ENCODE measurements at regions not wholly inside any gene's neighbourhood (a gene's known extent, or its start where the extent isn't known, plus 50 kb on each side); places are given as distances from the start of the nearest gene placed in this dataset.

DNA sequence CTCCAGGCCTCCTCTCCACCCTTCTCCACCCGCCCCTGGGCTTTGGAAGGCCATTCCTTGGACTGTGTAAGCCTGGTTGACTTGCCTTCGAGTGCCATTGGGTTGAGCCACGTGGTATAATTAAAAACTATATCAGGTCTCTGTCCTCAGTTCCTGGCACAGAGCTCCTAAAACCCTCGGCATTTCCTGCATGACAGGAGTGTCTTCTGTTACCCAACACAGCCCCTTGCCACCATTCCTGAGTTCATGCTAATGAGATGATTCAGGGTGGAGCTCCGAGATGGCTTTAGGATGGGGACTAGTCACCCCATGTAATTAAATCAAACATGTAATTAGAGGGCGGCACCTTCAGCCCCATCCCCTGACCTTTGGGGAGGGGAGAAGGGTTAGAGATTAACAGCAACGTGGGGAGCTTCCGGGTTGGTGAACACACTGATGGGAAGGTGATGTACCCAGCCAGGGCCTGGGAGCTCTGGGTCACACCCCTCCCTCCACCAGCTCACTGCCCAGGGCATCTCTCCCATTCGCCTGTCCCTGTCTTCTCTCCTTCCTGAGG, 256.4 kb downstream of the FAM43A start:
- TF ChIP-seq, protein P1, sequence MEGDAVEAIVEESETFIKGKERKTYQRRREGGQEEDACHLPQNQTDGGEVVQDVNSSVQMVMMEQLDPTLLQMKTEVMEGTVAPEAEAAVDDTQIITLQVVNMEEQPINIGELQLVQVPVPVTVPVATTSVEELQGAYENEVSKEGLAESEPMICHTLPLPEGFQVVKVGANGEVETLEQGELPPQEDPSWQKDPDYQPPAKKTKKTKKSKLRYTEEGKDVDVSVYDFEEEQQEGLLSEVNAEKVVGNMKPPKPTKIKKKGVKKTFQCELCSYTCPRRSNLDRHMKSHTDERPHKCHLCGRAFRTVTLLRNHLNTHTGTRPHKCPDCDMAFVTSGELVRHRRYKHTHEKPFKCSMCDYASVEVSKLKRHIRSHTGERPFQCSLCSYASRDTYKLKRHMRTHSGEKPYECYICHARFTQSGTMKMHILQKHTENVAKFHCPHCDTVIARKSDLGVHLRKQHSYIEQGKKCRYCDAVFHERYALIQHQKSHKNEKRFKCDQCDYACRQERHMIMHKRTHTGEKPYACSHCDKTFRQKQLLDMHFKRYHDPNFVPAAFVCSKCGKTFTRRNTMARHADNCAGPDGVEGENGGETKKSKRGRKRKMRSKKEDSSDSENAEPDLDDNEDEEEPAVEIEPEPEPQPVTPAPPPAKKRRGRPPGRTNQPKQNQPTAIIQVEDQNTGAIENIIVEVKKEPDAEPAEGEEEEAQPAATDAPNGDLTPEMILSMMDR (IDR thresholded peaks at IDR 0.05): no peak
- TF ChIP-seq POLR2AphosphoS5 (IDR thresholded peaks at IDR 0.05) (no peak), POLR2A (IDR thresholded peaks at IDR 0.05) (no peak)
